H1 (cell line): ENCODE measurements at regions not wholly inside any gene's neighbourhood (a gene's known extent, or its start where the extent isn't known, plus 50 kb on each side); places are given as distances from the start of the nearest gene placed in this dataset.

Source experiments
- CTCF ChIA-PET: fragments of 300-600 bp; sonication (Branson Sonifier 250); formaldehyde crosslinking; loops from one replicate; lab custom pipeline; 2021; ENCODE audit not compliant: partially characterized antibody; lab: Charles Lee
- POLR2A ChIA-PET: fragments of 300-600 bp; sonication (Branson Sonifier 250); formaldehyde crosslinking; loops from one replicate; lab custom pipeline; 2021; ENCODE audit warnings: inconsistent platforms; ENCODE audit not compliant: partially characterized antibody; lab: Charles Lee
- DNase-seq, 2 experiments: peaks; one replicate each; pipeline versions ENCODE4 v3.0.0 to v3.0.0-alpha.2; 2010 to 2022; ENCODE audit warnings: low spot score in 2 of 2, low read depth in 1 of 2, mixed read lengths in 1 of 2
- FAIRE-seq: peaks from 2 replicates; lab custom pipeline; 2011; peaks lifted over from hg19 to GRCh38; lab: Jason Lieb, UNC
- H2AFZ ChIP-seq: 2 replicates; pipeline ENCODE4 v1.8.1; 2012; ENCODE audit warnings: low read length, inconsistent platforms
- H2AK5ac ChIP-seq: 2 replicates; pipeline ENCODE4 v1.6.1; 2013; ENCODE audit warnings: low read depth, low read length
- H2BK120ac ChIP-seq: replicated peaks from 2 replicates; pipeline ENCODE3; 2013; ENCODE audit warnings: low read depth, low read length, inconsistent platforms
- H2BK12ac ChIP-seq: 2 replicates; pipeline ENCODE4 v1.6.1; 2013; ENCODE audit warnings: low read depth, low read length
- H2BK15ac ChIP-seq: 2 replicates; pipeline ENCODE4 v1.6.1; 2013; ENCODE audit warnings: low read length
- H2BK20ac ChIP-seq: 2 replicates; pipeline ENCODE4 v1.6.1; 2013; ENCODE audit warnings: low read length
- H2BK5ac ChIP-seq: 2 replicates; pipeline ENCODE4 v1.6.1; 2013; ENCODE audit warnings: low read depth, low read length
- H3K14ac ChIP-seq: 2 replicates; pipeline ENCODE4 v1.6.1; 2013; ENCODE audit warnings: inconsistent platforms; ENCODE audit not compliant: insufficient read length
- H3K18ac ChIP-seq: 2 replicates; pipeline ENCODE4 v1.6.1; 2013; ENCODE audit warnings: low read length; ENCODE audit errors: extremely low read depth
- H3K23ac ChIP-seq: 2 replicates; pipeline ENCODE4 v1.6.1; 2013; ENCODE audit warnings: inconsistent platforms; ENCODE audit not compliant: insufficient read length
- H3K23me2 ChIP-seq: 2 replicates; pipeline ENCODE4 v1.6.1; 2013; ENCODE audit warnings: low read depth, low read length
- H3K27ac ChIP-seq: 2 replicates; pipeline ENCODE4 v1.6.1; 2011; ENCODE audit warnings: low read depth, low read length, inconsistent platforms
- H3K27me3 ChIP-seq, 4 experiments: replicated peaks in 1 of 4; 1 replicate in 1 of 4; 2 replicates in 3 of 4; pipeline versions ENCODE4 v1.6.1 to v1.8.1; 2011 to 2013; ENCODE audit warnings: low read length in 3 of 4, mild to moderate bottlenecking in 3 of 4, inconsistent platforms in 2 of 4, mixed read lengths in 2 of 4, moderate library complexity in 1 of 4; ENCODE audit not compliant: control insufficient read depth in 3 of 4, insufficient read depth in 3 of 4; ENCODE audit errors: extremely low read depth in 1 of 4
- H3K36me3 ChIP-seq, 4 experiments: 2 replicates each; pipeline versions ENCODE4 v1.6.1 to v1.8.1; 2011 to 2013; ENCODE audit warnings: mild to moderate bottlenecking in 4 of 4, low read length in 3 of 4, moderate library complexity in 2 of 4, control low read depth in 1 of 4, inconsistent platforms in 1 of 4; ENCODE audit not compliant: insufficient read depth in 4 of 4, control insufficient read depth in 2 of 4
- H3K4ac ChIP-seq: replicated peaks from 2 replicates; pipeline ENCODE3; 2013; ENCODE audit warnings: low read length, low read depth, mixed read lengths, inconsistent platforms; ENCODE audit not compliant: insufficient read length
- H3K4me1 ChIP-seq, 4 experiments: replicated peaks in 1 of 4; 1 replicate in 1 of 4; 2 replicates in 3 of 4; pipeline versions ENCODE4 v1.6.1 to v1.8.1; 2011 to 2013; ENCODE audit warnings: low read length in 3 of 4, inconsistent platforms in 2 of 4, mixed read lengths in 1 of 4; ENCODE audit not compliant: insufficient read depth in 4 of 4, control insufficient read depth in 3 of 4
- H3K4me2 ChIP-seq, 2 experiments: 2 replicates each; pipeline versions ENCODE4 v1.6.1 to v1.8.1; 2011 to 2013; ENCODE audit warnings: low read depth in 2 of 2, low read length in 2 of 2, control low read depth in 1 of 2, inconsistent platforms in 1 of 2, mild to moderate bottlenecking in 1 of 2; ENCODE audit not compliant: insufficient read depth in 1 of 2
- H3K4me3 ChIP-seq, 4 experiments: fragments of 200-600, 300-600 bp in 1 of 4; sonication (generic), shearing (Covaris generic), sonication (Bioruptor Twin) in 1 of 4; 2 replicates each; pipeline versions ENCODE4 v1.5.1 to v1.8.1; 2011 to 2016; ENCODE audit warnings: low read length in 4 of 4, low read depth in 3 of 4, control low read depth in 2 of 4, inconsistent platforms in 2 of 4, mild to moderate bottlenecking in 2 of 4, mixed read lengths in 1 of 4, moderate library complexity in 1 of 4; ENCODE audit not compliant: insufficient read depth in 2 of 4; ENCODE audit errors: extremely low read depth in 1 of 4
- H3K56ac ChIP-seq: replicated peaks from 2 replicates; pipeline ENCODE3; 2013; ENCODE audit warnings: low read depth, mild to moderate bottlenecking, mixed read lengths, low read length, inconsistent platforms; ENCODE audit not compliant: insufficient read length
- H3K79me1 ChIP-seq: 2 replicates; pipeline ENCODE4 v1.6.1; 2013; ENCODE audit warnings: low read depth, low read length, control low read depth
- H3K79me2 ChIP-seq, 2 experiments: 2 replicates each; pipeline versions ENCODE4 v1.6.1 to v1.8.1; 2012 to 2013; ENCODE audit warnings: low read length in 2 of 2, mild to moderate bottlenecking in 2 of 2, inconsistent platforms in 1 of 2; ENCODE audit not compliant: insufficient read depth in 2 of 2, control insufficient read depth in 1 of 2
- H3K9ac ChIP-seq, 4 experiments: replicated peaks in 1 of 4; 1 replicate in 1 of 4; 2 replicates in 3 of 4; pipeline versions ENCODE4 v1.6.1 to v1.8.1; 2011 to 2013; ENCODE audit warnings: low read depth in 3 of 4, low read length in 3 of 4, control low read depth in 2 of 4, mild to moderate bottlenecking in 2 of 4, moderate library complexity in 2 of 4, inconsistent platforms in 1 of 4; ENCODE audit errors: extremely low read depth in 1 of 4
- H3K9me3 ChIP-seq, 2 experiments: 2 replicates each; pipeline versions ENCODE4 v1.6.1 to v1.8.1; 2012 to 2013; ENCODE audit warnings: mild to moderate bottlenecking in 2 of 2, moderate library complexity in 2 of 2, control low read depth in 1 of 2, inconsistent platforms in 1 of 2, low read depth in 1 of 2, low read length in 1 of 2, mixed read lengths in 1 of 2; ENCODE audit not compliant: insufficient read depth in 2 of 2
- H4K20me1 ChIP-seq, 2 experiments: replicated peaks in 1 of 2; 2 replicates each; pipeline versions ENCODE3 to v1.8.1; 2011 to 2013; ENCODE audit warnings: inconsistent platforms in 2 of 2, low read length in 2 of 2, mild to moderate bottlenecking in 1 of 2; ENCODE audit not compliant: insufficient read depth in 2 of 2, control insufficient read depth in 1 of 2
- H4K5ac ChIP-seq: 2 replicates; pipeline ENCODE4 v1.6.1; 2013; ENCODE audit warnings: low read length, low read depth, mixed read lengths, inconsistent platforms; ENCODE audit not compliant: insufficient read length
- H4K8ac ChIP-seq: 2 replicates; pipeline ENCODE4 v1.8.0; 2013; ENCODE audit warnings: mild to moderate bottlenecking, moderate library complexity, low read length, inconsistent platforms; ENCODE audit not compliant: insufficient read depth; ENCODE audit errors: extremely low read depth
- H4K91ac ChIP-seq: replicated peaks from 2 replicates; pipeline ENCODE3; 2013; ENCODE audit warnings: low read length, mixed read lengths, inconsistent platforms; ENCODE audit not compliant: insufficient read length
- BACH1 ChIP-seq: IDR thresholded peaks from 2 replicates; pipeline ENCODE4 v1.6.1; 2012; ENCODE audit warnings: low read length, improper control_type of control experiment
- CBX5 ChIP-seq: fragments of 300-800, 300-1000 bp; sonication (generic); IDR thresholded peaks from 2 replicates; pipeline ENCODE4 v1.7.1; 2016; ENCODE audit warnings: antibody characterized with exemption, low read length, low read depth
- GABPA ChIP-seq: IDR thresholded peaks from 2 replicates; pipeline ENCODE4 v1.6.1; 2011; ENCODE audit warnings: mild to moderate bottlenecking, low read length, moderate library complexity, borderline replicate concordance; ENCODE audit not compliant: insufficient read depth
- JUN ChIP-seq: IDR thresholded peaks from 2 replicates; pipeline ENCODE4 v1.6.1; 2011; ENCODE audit warnings: low read depth, mild to moderate bottlenecking, improper control_type of control experiment, low read length
- JUND ChIP-seq: IDR thresholded peaks from 2 replicates; pipeline ENCODE4 v1.6.1; 2011; ENCODE audit warnings: mild to moderate bottlenecking, improper control_type of control experiment, low read length
- KDM1A ChIP-seq: fragments of 200-600, 300-600 bp; sonication (generic); IDR thresholded peaks from 2 replicates; pipeline ENCODE4 v1.7.1; 2016; ENCODE audit warnings: mild to moderate bottlenecking, low read length, borderline replicate concordance
- MAFK ChIP-seq: IDR thresholded peaks from 2 replicates; pipeline ENCODE4 v1.6.1; 2012; ENCODE audit warnings: low read depth, mild to moderate bottlenecking, improper control_type of control experiment, low read length
- NANOG ChIP-seq: IDR thresholded peaks from 2 replicates; pipeline ENCODE4 v1.6.1; 2011; ENCODE audit warnings: low read length, low read depth, mild to moderate bottlenecking, inconsistent platforms; ENCODE audit not compliant: insufficient read depth, poor library complexity, severe bottlenecking
- POLR2AphosphoS5 ChIP-seq: IDR thresholded peaks from 2 replicates; pipeline ENCODE4 v1.6.1; 2011; ENCODE audit warnings: low read depth, low read length
- RNF2 ChIP-seq: fragments of 200-900, 300-1000 bp; sonication (generic); IDR thresholded peaks from 2 replicates; pipeline ENCODE4 v1.7.1; 2016; ENCODE audit warnings: borderline replicate concordance, low read depth, mild to moderate bottlenecking, antibody characterized with exemption, low read length; ENCODE audit not compliant: poor library complexity, severe bottlenecking; ENCODE audit errors: missing control alignments
- SRF ChIP-seq: IDR thresholded peaks from 2 replicates; pipeline ENCODE4 v1.6.1; 2011; ENCODE audit warnings: mild to moderate bottlenecking, low read depth, low read length, moderate library complexity
- TAF7 ChIP-seq: optimal IDR thresholded peaks from 2 replicates; pipeline ENCODE3; 2011; ENCODE audit warnings: low read depth, mild to moderate bottlenecking, inconsistent platforms, low read length, moderate library complexity, borderline replicate concordance
- TCF12 ChIP-seq: IDR thresholded peaks from 2 replicates; pipeline ENCODE4 v1.6.1; 2011; ENCODE audit warnings: low read depth, mild to moderate bottlenecking, low read length
- WGBS, 2 experiments: shearing (Covaris generic) in 1 of 2; methylation state at CpG; one replicate each; pipeline versions ENCODE4 v1.1.6 to v1.1.7; 2013 to 2015; ENCODE audit warnings: low lambda C conversion rate in 2 of 2, mixed read lengths in 2 of 2, inconsistent platforms in 1 of 2, low coverage in 1 of 2, missing lambda C conversion rate in 1 of 2; ENCODE audit not compliant: insufficient replicate concordance in 2 of 2, insufficient coverage in 1 of 2, insufficient read length in 1 of 2; ENCODE audit errors: extremely low coverage in 1 of 2, missing lambda C conversion rate in 1 of 2; 5-methylcytosine and 5-hydroxymethylcytosine counted together
- TF ChIP-seq, protein P1 (sequence below): IDR thresholded peaks from 2 replicates; pipeline ENCODE4 v1.6.1; 2012; ENCODE audit warnings: inconsistent platforms

DNA sequence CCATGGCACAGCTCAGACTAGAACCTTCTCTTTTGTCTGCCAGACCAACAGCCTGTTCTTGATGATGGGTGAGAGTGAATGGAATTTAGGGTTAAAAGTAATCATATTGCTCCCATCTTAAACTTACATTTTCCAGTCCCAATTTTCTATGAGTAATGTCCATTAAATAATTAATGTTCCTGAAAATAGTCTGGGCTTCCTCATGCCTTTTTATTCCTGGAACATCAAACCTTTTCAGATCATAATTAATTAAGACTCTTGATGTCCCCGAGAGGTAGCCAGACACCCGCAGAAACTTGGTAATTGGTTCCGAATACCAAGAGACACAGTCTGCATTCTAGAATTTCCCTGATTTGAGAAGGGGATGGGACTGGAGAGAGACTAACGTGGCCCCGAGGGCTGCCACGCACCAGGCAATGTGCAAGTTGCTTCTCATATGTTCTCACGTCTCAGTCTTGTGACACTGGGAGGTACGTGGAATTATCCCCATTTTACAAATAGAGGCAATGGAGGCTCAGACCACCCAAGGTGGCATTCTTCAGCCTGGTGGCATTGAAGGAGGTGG, 78.6 kb upstream of the TOX2 start:
- Histone ChIP-seq H4K5ac (no peak overlapping the region), H3K9ac (no peak overlapping the region), H2BK15ac (no peak overlapping the region), H2BK20ac (no peak overlapping the region), H4K8ac (no peak overlapping the region), H2BK5ac (no peak overlapping the region), H3K27me3 (no peaks in the 10 kb centered on the region), H3K23me2 (peaks cover 5% of the 10 kb centered on the region; the same call in 1 of the 2 replicates), H3K4me1 (no peaks in the 10 kb centered on the region), H4K91ac (no peak overlapping the region), H3K4me3 (no peak overlapping the region), H2AFZ (0 out of 2 replicates have a peak overlapping the region, but pooled peaks have one; percentile 22), H3K18ac (no peak overlapping the region), H2BK12ac (no peak overlapping the region), H3K79me1 (no peaks in the 10 kb centered on the region), H3K4ac (no peak overlapping the region), H2AK5ac (no peak overlapping the region), H3K79me2 (no peaks in the 10 kb centered on the region), H3K9me3 (no peaks in the 10 kb centered on the region), H3K27ac (no peak overlapping the region), H3K14ac (no peak overlapping the region), H3K4me2 (no peak overlapping the region), H3K56ac (no peak overlapping the region), H3K36me3 (no peaks in the 10 kb centered on the region), H4K20me1 (no peaks in the 10 kb centered on the region), H2BK120ac (no peak overlapping the region), H3K23ac (no peak overlapping the region)
- FAIRE-seq: no peak
- TF ChIP-seq SRF: no peak
- no peak for TF ChIP-seq JUN
- TF ChIP-seq BACH1: no peak
- no peak for TF ChIP-seq MAFK
- TF ChIP-seq JUND: no peak
- TF ChIP-seq CBX5: no peak
- no peak for TF ChIP-seq TAF7
- no peak for TF ChIP-seq RNF2
- TF ChIP-seq KDM1A: no peak
- TF ChIP-seq TCF12: no peak
- no peak for TF ChIP-seq GABPA
- TF ChIP-seq NANOG: no peak
- no peak for TF ChIP-seq POLR2AphosphoS5
- TF ChIP-seq, protein P1, sequence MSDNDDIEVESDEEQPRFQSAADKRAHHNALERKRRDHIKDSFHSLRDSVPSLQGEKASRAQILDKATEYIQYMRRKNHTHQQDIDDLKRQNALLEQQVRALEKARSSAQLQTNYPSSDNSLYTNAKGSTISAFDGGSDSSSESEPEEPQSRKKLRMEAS: no peak
- DNase-seq: peak in 1 of 2 experiments; percentile 24
- WGBS, 2 experiments: 93% methylated on average over 8 of the region's 8 CpGs; no CpG with 5 or more reads in 1 of the 2 experiments
- ChIA-PET POLR2A (no interaction called here), CTCF (interaction anchor here (3.3 kb wide), 1 partner anchor 87 kb away, joined by 18 read pairs; no protein-coding TSS in a partner anchor)
